ENCODE measurements at regions not wholly inside any gene's neighbourhood (a gene's known extent, or its start where the extent isn't known, plus 50 kb on each side); places are given as distances from the start of the nearest gene placed in this dataset.
"Not testable (repeated sequence)": the region's sequence is repeated elsewhere in the genome, so short reads cannot be mapped to it uniquely, and the experiment has no call there.

- DNase-seq: no peak
- intact Hi-C loops (cut with DNase I): no loop called here
- Histone ChIP-seq H3K4me3 (no peak overlapping the region), H3K4me1 (ENCODE audit: insufficient read depth) (peaks cover 1% of the 10 kb centered on the region), H3K27ac (no peak overlapping the region), H3K27me3 (no peaks in the 10 kb centered on the region), H3K9me3 (no peaks in the 10 kb centered on the region), H3K36me3 (no peaks in the 10 kb centered on the region)
- no peak for TF ChIP-seq EP300 (IDR thresholded peaks at IDR 0.05)
- no peak for TF ChIP-seq POLR2A (IDR thresholded peaks at IDR 0.05)
- no peak for TF ChIP-seq CTCF (IDR thresholded peaks at IDR 0.05)
- 62 to 73% (median 66%) methylated on average over 3 of the region's 3 CpGs for WGBS, 3 donors
Measured at GRCh38 chr16:87207965-87208364, 109.2 kb downstream of the C16orf95 start.

GRCh38 chr16:87208968-87209367 lies 108.2 kb downstream of the C16orf95 start:
- H3K36me3 ChIP-seq; H3K4me3 ChIP-seq; H3K4me1 ChIP-seq (ENCODE audit: insufficient read depth); intact Hi-C loops (cut with DNase I); H3K27me3 ChIP-seq; H3K27ac ChIP-seq; H3K9me3 ChIP-seq; DNase-seq: not testable (repeated sequence)
- WGBS, 3 donors: 96 to 98% (median 96%) methylated on average over 5 of the region's 5 CpGs

GRCh38 chr16:87209808-87210512 lies 107.2 kb downstream of the C16orf95 start:
- H3K4me1 ChIP-seq (ENCODE audit: insufficient read depth): peaks cover 1% of the 10 kb centered on the region
- 91 to 97% (median 97%) methylated on average over 2 of the region's 2 CpGs for WGBS, 3 donors
- DNase-seq: no peak
- no peaks in the 10 kb centered on the region for H3K27me3 ChIP-seq
- no peak overlapping the region for H3K27ac ChIP-seq
- intact Hi-C loops (cut with DNase I): no loop called here
- TF ChIP-seq EP300 (IDR thresholded peaks at IDR 0.05) (no peak), POLR2A (IDR thresholded peaks at IDR 0.05) (no peak), CTCF (IDR thresholded peaks at IDR 0.05) (no peak)
- no peaks in the 10 kb centered on the region for H3K9me3 ChIP-seq
- H3K4me3 ChIP-seq: no peak overlapping the region
- H3K36me3 ChIP-seq: no peaks in the 10 kb centered on the region

- peaks cover 1% of the 10 kb centered on the region for H3K4me1 ChIP-seq (ENCODE audit: insufficient read depth)
- no peaks in the 10 kb centered on the region for H3K36me3 ChIP-seq
- no peaks in the 10 kb centered on the region for H3K27me3 ChIP-seq
- TF ChIP-seq POLR2A (IDR thresholded peaks at IDR 0.05): no peak
- TF ChIP-seq EP300 (IDR thresholded peaks at IDR 0.05): no peak
- DNase-seq: no peak
- H3K4me3 ChIP-seq: no peak overlapping the region
- intact Hi-C loops (cut with DNase I): no loop called here
- no peak overlapping the region for H3K27ac ChIP-seq
- 89 to 96% (median 90%) methylated on average over 4 of the region's 4 CpGs for WGBS, 3 donors
- no peaks in the 10 kb centered on the region for H3K9me3 ChIP-seq
Measured at GRCh38 chr16:87210894-87211293, 106.3 kb downstream of the C16orf95 start.

GRCh38 chr16:87212026-87212425 lies 105.2 kb downstream of the C16orf95 start:
- H3K9me3 ChIP-seq: no peaks in the 10 kb centered on the region
- intact Hi-C loops (cut with DNase I): no loop called here
- no peak overlapping the region for H3K27ac ChIP-seq
- H3K4me1 ChIP-seq (ENCODE audit: insufficient read depth): peaks cover 1% of the 10 kb centered on the region
- DNase-seq: no peak
- 80 to 90% (median 84%) methylated on average over 6 of the region's 6 CpGs for WGBS, 3 donors
- no peaks in the 10 kb centered on the region for H3K27me3 ChIP-seq
- no peaks in the 10 kb centered on the region for H3K36me3 ChIP-seq
- H3K4me3 ChIP-seq: no peak overlapping the region
- no peak for TF ChIP-seq CTCF (IDR thresholded peaks at IDR 0.05)
- no peak for TF ChIP-seq POLR2A (IDR thresholded peaks at IDR 0.05)
- no peak for TF ChIP-seq EP300 (IDR thresholded peaks at IDR 0.05)

Data from ovary (tissue), 7 donors.